GM19240 (cell line): ENCODE measurements at regions not wholly inside any gene's neighbourhood (a gene's known extent, or its start where the extent isn't known, plus 50 kb on each side); places are given as distances from the start of the nearest gene placed in this dataset.
A peak's percentile ranks its signal among the peaks of the same experiment; 100 is the strongest.

ENCODE experiments used
- DNase-seq: peaks from one replicate; pipeline ENCODE4 v3.0.0; 2011; ENCODE audit warnings: low spot score; ENCODE audit not compliant: insufficient read length

- DNase-seq, result no peak
These were observed 102.0 kb upstream of the BOD1 start for GRCh38 chr5:173718469-173718868.

- no peak for DNase-seq
These were observed 103.3 kb upstream of the BOD1 start for GRCh38 chr5:173719731-173720082.

DNA sequence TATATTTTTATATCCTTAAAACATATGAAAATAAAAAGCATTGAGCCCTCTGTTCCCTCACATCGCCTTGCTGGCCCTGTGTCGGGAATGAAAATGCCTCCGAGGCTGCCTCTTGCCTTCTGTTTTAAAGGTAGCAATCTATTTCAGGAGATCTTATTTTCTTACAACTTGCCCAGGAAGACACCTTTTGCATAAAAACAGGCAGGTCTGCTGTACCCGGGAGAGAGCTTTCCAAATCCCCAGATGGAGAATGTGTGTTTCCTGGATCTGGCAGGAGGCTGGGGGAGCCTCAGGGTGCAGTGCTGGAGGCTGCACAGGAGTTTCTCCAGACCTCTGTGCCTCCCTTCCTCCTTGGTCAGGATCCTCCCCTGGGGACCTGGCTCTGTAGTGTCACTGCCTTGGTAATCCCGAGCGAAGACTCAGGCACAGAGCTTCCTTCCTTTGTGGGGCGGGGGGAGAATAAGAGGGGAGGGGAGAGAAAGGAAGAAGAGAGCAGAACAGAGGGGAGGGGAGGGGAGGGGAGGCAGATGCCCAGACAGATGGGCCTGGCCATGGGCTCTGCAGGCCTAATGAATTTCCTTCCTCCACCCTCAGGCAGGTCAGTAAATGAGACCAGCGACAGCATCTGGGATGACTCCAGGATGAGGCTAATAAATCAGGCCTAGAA is 104.0 kb upstream of the BOD1 start:
- DNase-seq, result no peak

DNA sequence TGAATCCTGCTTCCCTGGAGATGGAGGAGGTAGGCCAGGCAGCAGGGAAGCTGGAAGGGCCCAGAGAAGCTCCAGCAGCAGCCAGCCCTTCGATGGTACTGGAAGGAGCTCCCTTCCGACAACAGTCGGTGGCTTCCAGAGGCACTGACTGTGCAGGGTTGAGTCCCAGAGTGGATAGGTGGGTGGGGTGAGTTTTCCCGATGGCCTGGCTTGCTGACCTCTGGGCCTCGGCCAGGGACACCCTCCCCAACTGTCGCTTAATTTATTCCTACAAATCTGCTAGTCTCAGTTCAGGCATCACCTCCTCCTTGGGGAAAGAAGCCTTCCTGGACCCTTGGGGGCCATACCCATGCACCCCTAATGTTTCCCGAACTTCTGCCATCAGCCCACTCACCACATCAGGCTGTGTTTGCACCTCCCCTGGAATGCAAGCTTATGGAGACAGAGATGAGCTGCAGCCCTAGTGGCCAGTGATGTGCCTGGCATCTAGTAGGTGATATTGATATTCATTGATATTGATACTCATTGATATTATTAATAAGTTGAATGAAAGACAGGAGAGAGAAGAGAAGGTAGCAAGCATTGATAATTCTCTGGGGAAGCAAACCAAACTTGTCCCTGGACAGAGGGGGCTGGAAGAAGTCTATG is 104.6 kb upstream of the BOD1 start:
- no peak for DNase-seq

- no peak for DNase-seq
These were observed 105.3 kb upstream of the BOD1 start for GRCh38 chr5:173721601-173722232.

GRCh38 chr5:173726846-173727557 is 110.6 kb upstream of the BOD1 start:
- DNase-seq, result no peak

DNA sequence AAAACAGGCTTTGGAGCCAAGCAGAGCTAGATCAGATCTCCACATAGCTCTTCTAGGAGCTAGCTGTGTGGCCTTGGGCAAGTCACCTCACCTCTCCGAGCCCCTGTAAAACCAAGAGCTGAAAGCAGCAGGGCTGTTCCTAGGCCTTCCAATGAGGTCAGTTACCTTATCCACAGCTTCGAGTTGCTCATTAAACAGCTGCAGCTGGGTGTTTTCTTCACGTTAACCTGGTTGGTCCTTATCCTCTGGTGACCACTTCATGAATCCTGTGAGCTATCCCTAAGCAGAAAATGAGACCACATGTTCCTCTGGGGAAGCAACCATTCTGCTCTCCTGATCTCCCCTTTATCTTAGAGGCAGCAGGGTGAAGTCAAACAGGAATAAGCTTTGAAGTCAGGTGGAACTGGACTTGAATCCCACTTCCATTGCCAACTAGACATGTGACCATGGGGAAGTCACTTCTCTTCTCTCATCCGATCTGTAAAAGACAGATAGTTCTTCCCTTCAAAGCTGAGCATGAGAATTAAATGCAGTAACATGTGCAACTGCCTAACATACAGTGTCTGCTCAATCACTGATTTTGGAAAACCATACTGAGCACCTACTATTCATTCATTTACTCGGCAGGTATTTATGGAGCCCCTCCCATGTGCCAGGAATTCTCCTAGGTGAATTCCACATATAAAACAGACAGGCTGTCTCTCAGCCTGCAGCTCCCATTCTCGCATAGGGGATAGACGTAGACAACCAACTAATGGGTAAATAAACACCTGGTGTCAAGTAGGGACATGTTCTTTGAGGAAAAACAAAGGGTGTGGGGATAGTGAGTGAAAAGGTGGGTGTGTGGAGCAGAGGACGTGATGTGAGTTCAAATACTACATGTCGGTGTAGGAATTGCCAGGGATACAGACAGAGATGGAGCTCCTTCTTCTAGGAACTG is 111.7 kb upstream of the BOD1 start:
- DNase-seq, result no peak

GRCh38 chr5:173729079-173729765 is 112.8 kb upstream of the BOD1 start:
- no peak for DNase-seq

DNA sequence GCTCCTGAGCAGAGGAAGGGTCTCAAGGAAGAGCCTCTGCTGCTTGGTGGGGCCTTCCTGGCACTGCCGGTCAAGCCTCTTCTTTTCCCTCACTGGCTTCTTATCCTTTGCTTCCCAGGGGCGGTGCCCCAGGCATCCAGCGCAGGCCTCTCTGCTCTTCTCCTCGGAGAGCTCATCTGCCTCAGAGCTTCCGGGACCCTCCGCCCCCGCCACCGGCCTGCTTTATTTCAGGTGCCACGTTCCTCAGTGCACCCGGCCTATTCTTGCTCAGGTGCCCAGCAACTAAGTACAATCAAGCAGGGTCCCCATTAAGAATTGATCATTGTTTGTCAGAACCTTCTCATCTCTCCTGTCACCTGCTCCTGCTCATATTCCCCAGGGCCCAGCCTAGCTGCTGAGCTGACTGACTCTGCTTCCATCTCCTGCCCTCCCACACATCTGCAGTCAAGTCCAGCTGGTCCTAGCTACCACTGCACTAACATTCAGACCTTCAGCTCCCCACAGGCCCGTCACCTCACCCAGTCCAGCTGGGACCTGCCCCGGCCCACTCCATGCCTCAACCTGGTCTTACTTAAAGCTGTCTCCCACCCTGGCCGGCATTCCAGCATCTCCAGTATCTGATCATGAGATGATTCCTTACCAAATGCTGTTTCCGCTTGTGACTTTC is 114.3 kb upstream of the BOD1 start:
- no peak for DNase-seq

GRCh38 chr5:173733021-173733420 is 116.6 kb upstream of the BOD1 start:
- no peak for DNase-seq

GRCh38 chr5:173733425-173733824 is 117.0 kb upstream of the BOD1 start:
- no peak for DNase-seq

- DNase-seq, result peak; percentile 52
These were observed 117.5 kb upstream of the BOD1 start for GRCh38 chr5:173733831-173734501.

DNA sequence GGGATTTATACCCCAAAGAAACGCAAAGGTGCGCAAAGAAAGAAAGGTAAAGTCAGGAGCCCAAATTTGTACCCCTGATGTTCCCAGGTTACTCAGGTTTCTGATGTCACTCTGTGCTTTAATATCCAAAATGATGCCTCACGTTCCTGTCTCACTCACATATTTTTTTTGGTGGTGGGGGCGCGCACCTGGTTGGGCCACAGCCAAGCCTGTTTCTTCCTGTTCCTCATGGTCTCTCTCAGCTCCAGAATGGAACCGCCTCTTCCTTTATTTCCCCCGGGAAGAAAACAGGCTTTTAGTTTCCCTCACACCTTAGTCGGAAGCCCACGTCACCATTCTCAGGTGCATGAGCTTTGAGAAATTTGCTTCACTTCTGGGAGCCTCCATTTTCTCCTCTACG is 118.3 kb upstream of the BOD1 start:
- DNase-seq, result no peak

DNA sequence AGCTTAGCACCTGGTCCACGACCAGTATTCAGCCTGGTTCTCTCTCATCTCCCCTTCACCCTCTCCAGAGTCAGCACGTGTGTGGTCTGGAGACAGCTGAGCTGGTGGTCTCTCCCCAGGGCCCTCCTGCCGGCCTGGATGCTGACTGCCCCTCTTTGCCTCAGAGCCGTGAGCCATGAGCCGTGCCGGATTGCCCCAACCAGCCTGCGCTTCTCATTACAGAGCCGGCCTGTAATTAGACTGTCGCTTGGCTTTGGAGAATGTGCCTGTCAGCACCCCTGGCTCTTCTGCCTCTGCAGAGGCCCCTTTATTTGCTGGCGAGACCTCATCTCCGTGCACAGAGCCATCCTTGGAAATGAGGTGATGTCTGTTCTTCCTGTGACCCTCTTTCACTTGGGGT is 118.7 kb upstream of the BOD1 start:
- DNase-seq, result no peak

DNA sequence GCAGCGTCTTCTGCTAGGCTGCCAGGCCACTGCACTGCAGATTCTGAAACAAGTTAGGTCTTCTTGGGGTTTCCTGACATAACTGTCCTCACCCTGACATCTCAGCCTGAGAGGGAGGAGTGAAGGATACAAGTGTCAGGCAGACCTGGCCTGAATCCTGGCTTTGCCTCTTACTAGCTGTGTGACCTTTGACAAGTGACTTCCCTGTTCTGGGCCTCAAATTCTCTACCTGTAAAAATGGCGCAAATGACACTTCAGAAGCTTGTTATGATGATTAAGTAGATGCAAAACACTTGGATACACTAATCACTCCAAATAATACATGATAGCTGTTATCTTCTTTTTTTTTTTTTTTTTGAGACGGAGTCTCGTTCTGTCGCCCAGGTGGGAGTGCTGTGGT is 119.2 kb upstream of the BOD1 start:
- DNase-seq, result no peak

DNA sequence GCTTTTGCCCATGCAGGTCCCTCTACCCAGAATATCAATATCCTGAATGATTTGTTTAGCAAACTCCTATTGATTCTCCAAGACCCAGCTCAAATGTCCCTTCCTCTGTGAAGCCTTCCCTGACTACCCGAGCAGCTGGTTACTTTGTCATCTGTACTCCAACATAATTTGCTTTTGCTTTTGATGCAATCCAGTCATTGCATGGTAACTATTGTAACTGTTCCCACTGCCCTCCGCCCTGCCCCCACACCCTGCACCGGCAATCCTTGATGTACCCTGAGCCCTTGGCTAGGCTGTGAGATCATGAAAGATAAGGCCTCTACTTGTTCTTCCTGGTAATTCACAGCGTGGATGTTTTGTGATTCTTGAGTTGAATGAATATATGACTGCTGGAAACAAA is 119.9 kb upstream of the BOD1 start:
- no peak for DNase-seq

DNA sequence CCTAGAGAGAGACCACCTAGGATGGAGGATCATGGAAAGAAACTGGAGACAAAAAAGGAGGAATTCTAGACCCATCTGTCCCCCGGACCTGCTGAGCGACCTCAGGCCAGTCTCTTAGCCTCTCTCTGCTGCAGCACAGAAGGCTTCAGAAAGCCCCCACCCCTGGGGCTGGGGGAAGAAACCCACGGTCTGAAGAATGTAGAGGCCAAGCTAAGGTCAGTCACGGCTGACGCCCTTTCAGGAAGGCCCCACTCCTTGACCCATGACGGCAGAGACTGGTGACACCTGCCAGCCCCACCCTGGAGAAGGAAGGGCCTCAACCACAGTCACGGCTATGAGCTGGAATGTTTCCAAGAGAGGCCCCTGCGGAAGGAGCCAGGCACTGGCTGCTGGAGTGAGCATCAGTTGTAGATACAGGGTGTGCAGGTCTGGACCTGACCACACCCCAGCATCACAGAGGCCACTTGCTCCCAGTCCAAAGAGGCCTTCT is 120.5 kb upstream of the BOD1 start:
- peak; percentile 26 for DNase-seq

GRCh38 chr5:173739741-173740140 is 123.3 kb upstream of the BOD1 start:
- no peak for DNase-seq

DNA sequence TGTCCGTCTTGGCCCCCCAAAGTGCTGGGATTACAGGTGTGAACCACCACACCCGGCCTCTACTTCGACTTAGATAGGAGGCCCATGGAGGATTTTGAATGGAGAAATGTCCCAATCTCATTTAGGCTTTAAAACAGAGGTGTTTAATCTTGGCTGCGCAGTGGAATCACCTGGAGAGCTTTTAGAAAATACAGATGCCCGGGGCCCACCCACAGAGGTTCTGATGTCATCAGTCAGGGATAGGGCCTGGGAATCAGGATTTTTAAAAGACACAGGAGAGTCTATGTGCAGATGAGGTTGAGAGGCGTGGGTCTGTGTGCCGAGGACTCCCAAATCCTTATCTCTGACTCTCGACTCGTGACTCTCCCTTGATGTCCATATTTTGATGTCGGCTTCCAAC is 124.0 kb upstream of the BOD1 start:
- no peak for DNase-seq
